ENCODE measurements at regions not wholly inside any gene's neighbourhood (a gene's known extent, or its start where the extent isn't known, plus 50 kb on each side); places are given as distances from the start of the nearest gene placed in this dataset.

- no peaks in the 10 kb centered on the region for H3K27me3 ChIP-seq (ENCODE audit: control insufficient read depth, insufficient read depth, low read length)
- in situ Hi-C loops (cut with HindIII; ENCODE audit: low pct_unique_long_range_greater_than_20kb, low sequenced_read_pairs): no loop called here
- H3K4me1 ChIP-seq (ENCODE audit: control insufficient read depth, insufficient read depth, low read length): no peaks in the 10 kb centered on the region
- H3K27ac ChIP-seq (ENCODE audit: low read length): no peak overlapping the region
- no TSS peak for BruUV-seq (replicated peaks)
- no peak for DNase-seq (ENCODE audit: low read depth, low spot score)
- CTCF ChIA-PET: no interaction called here
- no peak for ATAC-seq
- no peak overlapping the region for H3K4me3 ChIP-seq (ENCODE audit: low read depth in 2 of 2, low read length in 2 of 2)
- intact Hi-C loops (cut with micrococcal nuclease; ENCODE audit: unreplicated experiment): no loop called here
- H3K36me3 ChIP-seq (ENCODE audit: control insufficient read depth, insufficient read depth, low read length): no peaks in the 10 kb centered on the region
- no peaks in the 10 kb centered on the region for H3K9me3 ChIP-seq (ENCODE audit: control insufficient read depth, insufficient read depth, low read depth, low read length)
- TF ChIP-seq CTCF (IDR thresholded peaks at IDR 0.05) (no peak), SIN3A (IDR thresholded peaks at IDR 0.05; ENCODE audit: borderline replicate concordance, insufficient read depth, low read depth, low read length) (no peak), POLR2AphosphoS5 (IDR thresholded peaks at IDR 0.05; ENCODE audit: low read depth, low read length) (no peak), REST (IDR thresholded peaks at IDR 0.05; ENCODE audit: insufficient read depth in 1 of 2, low read depth in 2 of 2, low read length in 1 of 2) (no peak), TCF7L2 (IDR thresholded peaks at IDR 0.05; ENCODE audit: low read depth, low read length) (no peak)
- POLR2A ChIA-PET: no interaction called here
Measured at GRCh38 chr16:59173408-59173831, 439.3 kb upstream of the GOT2 start.

DNA sequence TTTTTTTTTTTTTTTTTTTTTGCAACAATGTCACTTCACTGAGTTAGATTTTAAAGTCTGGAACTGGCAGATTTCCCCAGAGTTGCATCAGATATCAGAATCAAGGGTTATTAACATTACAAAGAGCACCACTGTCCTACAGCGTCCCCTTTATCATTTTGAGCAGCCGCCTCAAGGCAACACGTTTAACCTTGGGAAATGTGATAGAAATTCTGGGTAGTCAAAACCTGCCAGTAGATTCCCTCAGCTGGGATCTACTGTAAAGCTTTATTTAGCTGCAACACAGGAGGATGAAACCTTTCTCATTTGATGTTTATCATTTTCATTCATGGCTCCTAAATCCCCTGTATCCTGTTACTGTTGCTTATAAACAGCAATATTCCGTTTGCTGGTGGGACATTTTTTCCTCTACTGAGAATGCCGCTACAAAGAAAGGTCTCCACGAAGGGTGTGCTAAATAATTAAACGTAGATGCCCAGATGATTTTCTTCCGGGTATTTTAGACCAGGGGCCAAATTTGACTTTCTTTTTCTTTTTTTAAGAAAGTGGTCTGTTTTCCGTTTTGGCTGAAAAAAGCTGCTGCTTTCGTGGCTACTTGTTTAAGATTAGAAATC lies 436.1 kb upstream of the GOT2 start:
- Histone ChIP-seq H3K4me3 (ENCODE audit: low read depth in 2 of 2, low read length in 2 of 2) (no peak overlapping the region), H3K9me3 (ENCODE audit: control insufficient read depth, insufficient read depth, low read depth, low read length) (no peaks in the 10 kb centered on the region), H3K27me3 (ENCODE audit: control insufficient read depth, insufficient read depth, low read length) (no peaks in the 10 kb centered on the region), H3K36me3 (ENCODE audit: control insufficient read depth, insufficient read depth, low read length) (no peaks in the 10 kb centered on the region), H3K27ac (ENCODE audit: low read length) (no peak overlapping the region), H3K4me1 (ENCODE audit: control insufficient read depth, insufficient read depth, low read length) (no peaks in the 10 kb centered on the region)
- DNase-seq (ENCODE audit: low read depth, low spot score) (no peak), ATAC-seq (no peak)
- intact Hi-C loops (cut with micrococcal nuclease; ENCODE audit: unreplicated experiment): no loop called here
- CTCF ChIA-PET: no interaction called here
- in situ Hi-C loops (cut with HindIII; ENCODE audit: low pct_unique_long_range_greater_than_20kb, low sequenced_read_pairs): no loop called here
- POLR2A ChIA-PET: interaction anchor here (0.7 kb wide), 1 partner anchor 349 kb away, joined by 6 read pairs; no protein-coding TSS in a partner anchor
- no peak for TF ChIP-seq SIN3A (IDR thresholded peaks at IDR 0.05; ENCODE audit: borderline replicate concordance, insufficient read depth, low read depth, low read length)
- no peak for TF ChIP-seq TCF7L2 (IDR thresholded peaks at IDR 0.05; ENCODE audit: low read depth, low read length)
- TF ChIP-seq CTCF (IDR thresholded peaks at IDR 0.05): no peak
- TF ChIP-seq POLR2AphosphoS5 (IDR thresholded peaks at IDR 0.05; ENCODE audit: low read depth, low read length): no peak
- TF ChIP-seq REST (IDR thresholded peaks at IDR 0.05; ENCODE audit: insufficient read depth in 1 of 2, low read depth in 2 of 2, low read length in 1 of 2): no peak
- no TSS peak for BruUV-seq (replicated peaks)

Data from Panc1 (cell line).